Right lobe of liver (tissue), 6 donors: ENCODE measurements at regions not wholly inside any gene's neighbourhood (a gene's known extent, or its start where the extent isn't known, plus 50 kb on each side); places are given as distances from the start of the nearest gene placed in this dataset.

Source experiments
- ATAC-seq, 4 donors: fragments of 200-7000 bp; cut with Tn5 transposase; one replicate each; pipeline ENCODE4 v1.9.1; 2020; ENCODE audit warnings: mild to moderate bottlenecking in 4 of 4, moderate library complexity in 4 of 4
- DNase-seq, 3 donors: peaks; one replicate each; pipeline ENCODE4 v3.0.0-alpha.2; 2020
- H3K27ac ChIP-seq, 3 donors: fragments of 200-600 bp; one replicate each; pipeline ENCODE4 v1.8.0; 2022
- H3K27me3 ChIP-seq, 2 donors: fragments of 200-600 bp; one replicate each; pipeline ENCODE4 v1.8.0; 2022
- H3K36me3 ChIP-seq, 4 donors: fragments of 200-600 bp; sonication (generic) in 1 of 4; one replicate each; pipeline versions ENCODE4 v1.5.1 to v1.8.0; 2017 to 2022; ENCODE audit warnings: control low read depth in 1 of 4
- H3K4me1 ChIP-seq, 4 donors: fragments of 200-600 bp; sonication (generic) in 1 of 4; one replicate each; pipeline versions ENCODE4 v1.5.1 to v1.8.0; 2017 to 2022; ENCODE audit warnings: control low read depth in 1 of 4
- H3K4me3 ChIP-seq, 3 donors: fragments of 200-600 bp; one replicate each; pipeline ENCODE4 v1.8.0; 2022
- H3K9me3 ChIP-seq, 4 donors: fragments of 200-600 bp; sonication (generic) in 1 of 4; one replicate each; pipeline versions ENCODE4 v1.5.1 to v1.8.0; 2017 to 2022; ENCODE audit warnings: control low read depth in 1 of 4
- POLR2A ChIP-seq: fragments of 450-650 bp; IDR thresholded peaks from one replicate; pipeline ENCODE4 v1.6.1; 2017; ENCODE audit warnings: antibody characterized with exemption, mild to moderate bottlenecking
- WGBS: methylation state at CpG from one replicate; pipeline ENCODE4 v1.1.6; 2018; ENCODE audit warnings: low coverage, low lambda C conversion rate; ENCODE audit not compliant: insufficient coverage; ENCODE audit errors: missing lambda C conversion rate; 5-methylcytosine and 5-hydroxymethylcytosine counted together
- intact Hi-C, 2 donors: fragments of 100-400 bp; cut with DNase I; formaldehyde crosslinking; loops; one replicate each; pipeline versions ENCODE4 v1.11.2 to v1.14.1; 2022
- TF ChIP-seq, protein P1 (sequence below), 4 donors: fragments of 200-600 bp in 3 of 4; fragments of 450-650 bp in 1 of 4; IDR thresholded peaks; one replicate each; pipeline versions ENCODE4 v1.5.1 to v1.8.0; 2016 to 2022; ENCODE audit warnings: antibody characterized with exemption in 4 of 4, mild to moderate bottlenecking in 2 of 4
- donor health status: DM: no; HTN: yes; CAD: no.
- donor health status: DM: no; HTN: no; CAD: no.
- donor health status: DM: no; HTN: no; CAD: no.
- donor health status: DM: no; HTN: yes; CAD: no.
- donor health status: DM: no; HTN: yes; CAD: no.

DNA sequence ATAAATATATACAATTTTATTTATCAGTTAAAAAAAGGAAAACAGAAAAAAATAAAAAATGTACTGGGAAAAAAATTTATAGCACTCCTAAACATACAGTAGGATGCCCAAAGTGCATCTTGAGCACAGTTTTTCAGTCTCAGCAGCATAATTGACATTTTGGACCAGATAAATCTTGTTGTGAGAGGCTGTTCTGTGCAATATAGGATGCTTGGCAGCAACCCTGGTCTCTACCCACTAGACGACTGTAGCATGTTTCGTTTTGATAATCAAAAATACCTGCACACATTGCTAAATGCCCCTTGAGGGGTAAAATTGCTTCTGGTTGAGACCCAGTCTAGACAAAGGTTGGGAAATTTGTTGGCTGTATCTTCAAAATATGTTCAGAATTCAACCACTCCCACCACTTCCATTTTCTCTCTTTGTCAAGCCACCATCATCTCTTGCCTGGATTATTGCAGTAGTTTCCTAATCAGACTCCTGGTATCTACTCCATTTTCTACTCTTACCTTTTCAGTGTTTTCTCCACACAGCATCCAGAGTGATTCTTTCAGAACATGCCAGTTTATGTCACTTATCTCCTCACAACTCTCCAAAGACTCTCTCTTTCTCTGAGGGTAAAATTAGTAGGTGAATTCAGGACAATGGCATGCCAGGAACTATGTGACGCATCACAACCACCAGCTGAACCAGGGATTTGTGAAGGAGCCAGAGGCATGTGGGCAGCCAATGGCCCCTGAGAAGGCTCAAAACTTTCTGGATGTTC lies 91.4 kb downstream of the GPR85 start:
- no peak overlapping the region for H3K4me3 ChIP-seq
- H3K27me3 ChIP-seq, result no peaks in the 10 kb centered on the region
- no peaks in the 10 kb centered on the region for H3K9me3 ChIP-seq
- TF ChIP-seq POLR2A, result no peak
- TF ChIP-seq, protein P1, sequence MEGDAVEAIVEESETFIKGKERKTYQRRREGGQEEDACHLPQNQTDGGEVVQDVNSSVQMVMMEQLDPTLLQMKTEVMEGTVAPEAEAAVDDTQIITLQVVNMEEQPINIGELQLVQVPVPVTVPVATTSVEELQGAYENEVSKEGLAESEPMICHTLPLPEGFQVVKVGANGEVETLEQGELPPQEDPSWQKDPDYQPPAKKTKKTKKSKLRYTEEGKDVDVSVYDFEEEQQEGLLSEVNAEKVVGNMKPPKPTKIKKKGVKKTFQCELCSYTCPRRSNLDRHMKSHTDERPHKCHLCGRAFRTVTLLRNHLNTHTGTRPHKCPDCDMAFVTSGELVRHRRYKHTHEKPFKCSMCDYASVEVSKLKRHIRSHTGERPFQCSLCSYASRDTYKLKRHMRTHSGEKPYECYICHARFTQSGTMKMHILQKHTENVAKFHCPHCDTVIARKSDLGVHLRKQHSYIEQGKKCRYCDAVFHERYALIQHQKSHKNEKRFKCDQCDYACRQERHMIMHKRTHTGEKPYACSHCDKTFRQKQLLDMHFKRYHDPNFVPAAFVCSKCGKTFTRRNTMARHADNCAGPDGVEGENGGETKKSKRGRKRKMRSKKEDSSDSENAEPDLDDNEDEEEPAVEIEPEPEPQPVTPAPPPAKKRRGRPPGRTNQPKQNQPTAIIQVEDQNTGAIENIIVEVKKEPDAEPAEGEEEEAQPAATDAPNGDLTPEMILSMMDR (IDR thresholded peaks at IDR 0.05), result no peak
- intact Hi-C loops, result no loop called here
- no peaks in the 10 kb centered on the region for H3K36me3 ChIP-seq
- H3K4me1 ChIP-seq, result no peaks in the 10 kb centered on the region
- no peak overlapping the region for H3K27ac ChIP-seq
- ATAC-seq, result no peak
- 52% methylated on average over 3 of the region's 3 CpGs for WGBS
- DNase-seq, result no peak

DNA sequence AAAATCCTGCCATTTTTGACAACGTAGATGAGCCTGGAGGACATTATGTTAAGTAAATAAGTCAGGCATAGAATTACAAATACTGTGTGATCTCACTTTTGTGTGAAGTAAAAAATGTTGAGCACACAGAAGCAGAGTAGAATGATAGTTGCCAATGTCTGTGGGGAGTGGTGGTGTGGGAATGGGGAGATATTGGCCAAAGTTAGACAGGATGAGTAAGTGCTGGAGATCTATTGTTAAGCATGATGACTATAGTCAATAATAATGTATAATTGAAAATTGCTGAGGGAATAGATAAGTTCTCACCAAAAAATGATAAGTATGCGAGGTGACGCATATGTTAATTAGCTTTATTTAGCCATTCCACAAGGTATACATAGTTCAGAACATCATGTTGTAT lies 92.0 kb downstream of the GPR85 start:
- Histone ChIP-seq H3K9me3 (no peaks in the 10 kb centered on the region), H3K27ac (no peak overlapping the region), H3K27me3 (no peaks in the 10 kb centered on the region), H3K4me3 (no peak overlapping the region), H3K4me1 (no peaks in the 10 kb centered on the region), H3K36me3 (no peaks in the 10 kb centered on the region)
- no peak for ATAC-seq
- DNase-seq, result no peak
- intact Hi-C loops, result no loop called here
- WGBS, result 59% methylated on average over 3 of the region's 3 CpGs
- no peak for TF ChIP-seq POLR2A
- TF ChIP-seq, protein P1 (IDR thresholded peaks at IDR 0.05), result no peak

DNA sequence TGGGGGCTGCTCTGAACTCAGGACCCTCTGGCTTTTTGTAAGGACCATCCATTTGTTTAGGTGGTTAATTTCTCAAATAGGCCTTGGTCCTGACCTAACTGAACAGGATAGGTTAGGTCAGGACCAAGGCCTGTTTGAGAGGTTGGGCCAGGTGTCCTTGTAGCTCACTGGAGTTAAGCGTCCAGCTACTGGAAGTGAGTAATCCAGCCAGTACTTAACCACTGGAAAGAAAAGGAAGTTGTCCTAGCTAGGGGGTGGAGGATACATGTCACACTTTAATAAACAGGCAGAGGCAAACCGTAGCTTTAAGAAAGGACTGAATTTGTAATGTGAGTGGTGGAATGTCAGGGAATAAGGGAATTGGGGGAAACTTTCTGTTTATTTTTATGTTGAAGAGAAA lies 96.0 kb downstream of the GPR85 start:
- Histone ChIP-seq H3K36me3 (no peaks in the 10 kb centered on the region), H3K9me3 (no peaks in the 10 kb centered on the region), H3K4me1 (no peaks in the 10 kb centered on the region), H3K4me3 (no peak overlapping the region), H3K27ac (no peak overlapping the region), H3K27me3 (no peaks in the 10 kb centered on the region)
- WGBS, result 42% methylated on average over 2 of the region's 2 CpGs
- TF ChIP-seq POLR2A, result no peak
- TF ChIP-seq, protein P1 (IDR thresholded peaks at IDR 0.05), result no peak
- DNase-seq (no peak), ATAC-seq (no peak)
- intact Hi-C loops, result no loop called here

DNA sequence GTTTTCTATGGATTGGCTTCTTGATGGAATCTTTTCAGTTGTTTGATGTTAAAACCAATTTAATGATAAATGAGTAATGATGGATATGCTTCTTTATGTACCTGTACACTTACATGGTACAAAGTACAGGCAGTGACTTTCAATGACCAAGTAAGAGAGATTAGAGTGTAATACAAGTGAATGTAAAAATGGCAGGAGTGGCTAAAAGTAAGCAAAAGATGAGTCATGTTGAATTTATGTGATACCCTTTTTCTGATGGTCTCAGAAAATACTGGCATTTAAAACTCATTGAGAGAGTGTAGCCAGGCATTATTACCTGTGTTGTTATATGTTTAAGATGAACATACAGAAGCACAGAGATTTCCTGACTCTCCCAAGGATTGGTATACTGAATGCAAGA lies 97.1 kb downstream of the GPR85 start:
- no peaks in the 10 kb centered on the region for H3K4me1 ChIP-seq
- ATAC-seq, result no peak
- TF ChIP-seq POLR2A, result no peak

DNA sequence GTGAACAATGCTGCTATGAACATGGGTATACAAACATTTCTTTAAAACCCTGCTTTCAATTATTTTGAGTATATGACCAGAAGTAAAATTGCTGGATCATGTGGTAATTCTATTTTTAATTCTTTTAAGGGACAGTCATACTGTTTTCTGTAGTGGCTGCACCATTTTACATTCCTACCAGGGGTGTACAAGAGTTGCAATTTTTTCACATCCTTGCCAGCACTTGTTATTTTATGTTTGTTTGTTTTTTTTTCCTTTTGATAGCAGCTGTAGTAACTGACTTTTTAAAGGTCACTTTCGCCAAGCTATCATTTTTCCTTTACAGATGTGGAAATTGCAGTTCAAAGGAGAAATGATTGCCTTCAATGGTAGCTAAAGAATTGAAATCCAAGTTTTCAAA lies 99.5 kb downstream of the GPR85 start:
- Histone ChIP-seq H3K9me3 (no peaks in the 10 kb centered on the region), H3K27ac (no peak overlapping the region), H3K4me3 (no peak overlapping the region), H3K36me3 (no peaks in the 10 kb centered on the region), H3K27me3 (no peaks in the 10 kb centered on the region), H3K4me1 (no peaks in the 10 kb centered on the region)
- intact Hi-C loops, result no loop called here
- WGBS, result 20% methylated on average over 1 of the region's 1 CpG
- no peak for DNase-seq
- no peak for ATAC-seq
- TF ChIP-seq POLR2A, result no peak
- TF ChIP-seq, protein P1 (IDR thresholded peaks at IDR 0.05), result no peak

More for the DNA sequence above, 97.1 kb downstream of the GPR85 start:
- intact Hi-C loops, result no loop called here
- no peaks in the 10 kb centered on the region for H3K36me3 ChIP-seq
- no peaks in the 10 kb centered on the region for H3K9me3 ChIP-seq
- H3K27ac ChIP-seq, result no peak overlapping the region
- DNase-seq, result no peak
- H3K27me3 ChIP-seq, result no peaks in the 10 kb centered on the region
- H3K4me3 ChIP-seq, result no peak overlapping the region
